ENCODE measurements at regions not wholly inside any gene's neighbourhood (a gene's known extent, or its start where the extent isn't known, plus 50 kb on each side); places are given as distances from the start of the nearest gene placed in this dataset.

- Histone ChIP-seq H3K4me1 (ENCODE audit: control insufficient read depth, insufficient read depth, low read length) (no peaks in the 10 kb centered on the region), H3K79me2 (ENCODE audit: control insufficient read depth, insufficient read depth, low read length) (no peaks in the 10 kb centered on the region), H3K9ac (ENCODE audit: control insufficient read depth, insufficient read depth, low read length) (no peak overlapping the region), H3K4me3 (no peak overlapping the region), H2AFZ (ENCODE audit: control insufficient read depth, low read depth, low read length) (no peak overlapping the region), H3K27me3 (replicated peaks in 1 of 2; ENCODE audit: control insufficient read depth in 2 of 2, insufficient read depth in 2 of 2, low read length in 1 of 2) (no peaks in the 10 kb centered on the region), H3K27ac (ENCODE audit: control insufficient read depth, insufficient read depth) (no peak overlapping the region), H3K4me2 (ENCODE audit: control insufficient read depth, insufficient read depth) (no peak overlapping the region), H4K20me1 (ENCODE audit: control insufficient read depth, insufficient read depth) (no peaks in the 10 kb centered on the region), H3K9me3 (replicated peaks; ENCODE audit: control insufficient read depth, insufficient read depth, low read length) (no peaks in the 10 kb centered on the region), H3K36me3 (ENCODE audit: control insufficient read depth in 2 of 2, insufficient read depth in 2 of 2, low read length in 1 of 2) (no peaks in the 10 kb centered on the region)
- intact Hi-C loops (cut with micrococcal nuclease; ENCODE audit: unreplicated experiment), result no loop called here
- RAD21 ChIA-PET (ENCODE audit: unreplicated experiment), result no interaction called here
- TF ChIP-seq CREB1 (IDR thresholded peaks at IDR 0.05; ENCODE audit: low read depth) (no peak), ZBTB4 (CRISPR knock-in tag; IDR thresholded peaks at IDR 0.05) (no peak), TCF12 (IDR thresholded peaks at IDR 0.05; ENCODE audit: low read depth, low read length) (no peak), CHD4 (IDR thresholded peaks at IDR 0.05) (no peak), BACH1 (IDR thresholded peaks at IDR 0.05; ENCODE audit: borderline replicate concordance) (no peak), ZBTB11 (CRISPR knock-in tag; IDR thresholded peaks at IDR 0.05) (no peak), FOXK2 (IDR thresholded peaks at IDR 0.05) (no peak), TBL1XR1 (IDR thresholded peaks at IDR 0.05; ENCODE audit: low read depth, low read length) (no peak), YY1 (IDR thresholded peaks at IDR 0.05; ENCODE audit: low read depth, low read length) (no peak), STAT1 (conservative IDR thresholded peaks at IDR 0.05) (no peak), POLR2AphosphoS5 (IDR thresholded peaks at IDR 0.05; ENCODE audit: low read length) (no peak), BRCA1 (IDR thresholded peaks at IDR 0.05; ENCODE audit: low read depth, low read length) (no peak), HSF1 (IDR thresholded peaks at IDR 0.05; ENCODE audit: low read depth, low read length) (no peak), KLF5 (IDR thresholded peaks at IDR 0.05; ENCODE audit: partially characterized antibody) (no peak), NRF1 (conservative IDR thresholded peaks at IDR 0.05; ENCODE audit: low read depth, low read length) (no peak), STAT3 (IDR thresholded peaks at IDR 0.05; ENCODE audit: low read depth, low read length) (no peak), RB1 (IDR thresholded peaks at IDR 0.05; ENCODE audit: borderline replicate concordance) (no peak)
- POLR2A ChIA-PET, result no interaction called here
- ATAC-seq (no peak), FAIRE-seq (no peak), DNase-seq (ENCODE audit: low read depth, low spot score) (no peak)
- BruUV-seq (replicated peaks), result no TSS peak
- SMC1A ChIA-PET (ENCODE audit: uncharacterized antibody, unreplicated experiment), result no interaction called here
- CTCF ChIA-PET, result interaction anchor here (1.4 kb wide), 1 partner anchor 9 kb away, joined by 4 read pairs; no protein-coding TSS in a partner anchor
- WGBS (ENCODE audit: insufficient coverage, insufficient replicate concordance, low lambda C conversion rate, missing lambda C conversion rate), result 0% methylated on average over 3 of the region's 3 CpGs
- in situ Hi-C loops (cut with MboI), result no loop called here
These were observed 330.4 kb upstream of the BRINP3 start for GRCh38 chr1:190808035-190808434.

Measured in GM12878 (cell line).